ENCODE measurements at regions not wholly inside any gene's neighbourhood (a gene's known extent, or its start where the extent isn't known, plus 50 kb on each side); places are given as distances from the start of the nearest gene placed in this dataset.

- H3K4me1 ChIP-seq (replicated peaks in 1 of 4; ENCODE audit: control insufficient read depth in 3 of 4, insufficient read depth in 4 of 4, low read length in 3 of 4), result no peaks in the 10 kb centered on the region
- no peak overlapping the region for H4K91ac ChIP-seq (replicated peaks; ENCODE audit: insufficient read length, low read length)
- CTCF ChIA-PET (ENCODE audit: partially characterized antibody), result no interaction called here
- H3K18ac ChIP-seq (ENCODE audit: extremely low read depth, low read length), result no peak overlapping the region
- no peak overlapping the region for H2BK5ac ChIP-seq (ENCODE audit: low read depth, low read length)
- H3K9ac ChIP-seq (replicated peaks in 1 of 4; ENCODE audit: extremely low read depth in 1 of 4, low read depth in 3 of 4, low read length in 3 of 4), result no peak overlapping the region
- H3K4ac ChIP-seq (replicated peaks; ENCODE audit: insufficient read length, low read depth, low read length), result no peak overlapping the region
- H4K8ac ChIP-seq (ENCODE audit: extremely low read depth, insufficient read depth, low read length), result no peak overlapping the region
- 73% methylated on average over 2 of the region's 2 CpGs; no CpG with 5 or more reads in 1 of the 2 experiments for WGBS, 2 experiments (ENCODE audit: extremely low coverage in 1 of 2, insufficient coverage in 1 of 2, insufficient read length in 1 of 2, insufficient replicate concordance in 2 of 2, low coverage in 1 of 2, low lambda C conversion rate in 2 of 2, missing lambda C conversion rate in 1 of 2)
- H3K27ac ChIP-seq (ENCODE audit: low read depth, low read length), result no peak overlapping the region
- no peak overlapping the region for H4K5ac ChIP-seq (ENCODE audit: insufficient read length, low read depth, low read length)
- DNase-seq (ENCODE audit: low read depth in 1 of 2, low spot score in 2 of 2) (no peak), FAIRE-seq (no peak)
- H4K20me1 ChIP-seq (replicated peaks in 1 of 2; ENCODE audit: control insufficient read depth in 1 of 2, insufficient read depth in 2 of 2, low read length in 2 of 2), result no peaks in the 10 kb centered on the region
- H3K79me2 ChIP-seq (ENCODE audit: control insufficient read depth in 1 of 2, insufficient read depth in 2 of 2, low read length in 2 of 2), result no peaks in the 10 kb centered on the region
- H3K4me3 ChIP-seq (ENCODE audit: extremely low read depth in 1 of 4, insufficient read depth in 2 of 4, low read depth in 3 of 4, low read length in 4 of 4), result no peak overlapping the region
- H2AFZ ChIP-seq (ENCODE audit: low read length), result no peak overlapping the region
- H3K56ac ChIP-seq (replicated peaks; ENCODE audit: insufficient read length, low read depth, low read length), result no peak overlapping the region
- no peaks in the 10 kb centered on the region for H3K36me3 ChIP-seq (ENCODE audit: control insufficient read depth in 2 of 4, insufficient read depth in 4 of 4, low read length in 3 of 4)
- no peak overlapping the region for H2BK12ac ChIP-seq (ENCODE audit: low read depth, low read length)
- no peak overlapping the region for H3K23ac ChIP-seq (ENCODE audit: insufficient read length)
- H2AK5ac ChIP-seq (ENCODE audit: low read depth, low read length), result no peak overlapping the region
- H2BK120ac ChIP-seq (replicated peaks; ENCODE audit: low read depth, low read length), result no peak overlapping the region
- H2BK20ac ChIP-seq (ENCODE audit: low read length), result no peak overlapping the region
- POLR2A ChIA-PET (ENCODE audit: partially characterized antibody), result no interaction called here
- no peaks in the 10 kb centered on the region; the same call in 1 of the 2 replicates for H3K23me2 ChIP-seq (ENCODE audit: low read depth, low read length)
- H3K9me3 ChIP-seq (ENCODE audit: insufficient read depth in 2 of 2, low read depth in 1 of 2, low read length in 1 of 2), result no peaks in the 10 kb centered on the region
- no peaks in the 10 kb centered on the region for H3K27me3 ChIP-seq (replicated peaks in 1 of 4; ENCODE audit: control insufficient read depth in 3 of 4, extremely low read depth in 1 of 4, insufficient read depth in 3 of 4, low read length in 3 of 4)
- no peak overlapping the region for H2BK15ac ChIP-seq (ENCODE audit: low read length)
- H3K4me2 ChIP-seq (ENCODE audit: insufficient read depth in 1 of 2, low read depth in 2 of 2, low read length in 2 of 2), result no peak overlapping the region
- H3K79me1 ChIP-seq (ENCODE audit: low read depth, low read length), result no peaks in the 10 kb centered on the region
- H3K14ac ChIP-seq (ENCODE audit: insufficient read length), result no peak overlapping the region
- TF ChIP-seq POLR2AphosphoS5 (IDR thresholded peaks at IDR 0.05; ENCODE audit: low read depth, low read length) (no peak), TEAD4 (IDR thresholded peaks at IDR 0.05; ENCODE audit: low read depth, low read length) (no peak), FOSL1 (IDR thresholded peaks at IDR 0.05; ENCODE audit: insufficient read depth, low read depth, low read length) (no peak), HDAC2 (IDR thresholded peaks at IDR 0.05; ENCODE audit: borderline replicate concordance in 1 of 2, low read depth in 2 of 2, low read length in 2 of 2) (no peak), RBBP5 (IDR thresholded peaks at IDR 0.05; ENCODE audit: borderline replicate concordance, low read depth, low read length) (no peak), RFX5 (IDR thresholded peaks at IDR 0.05; ENCODE audit: borderline replicate concordance, low read depth, low read length) (no peak), RXRA (IDR thresholded peaks at IDR 0.05; ENCODE audit: insufficient read depth, low read depth, low read length) (no peak), TBP (IDR thresholded peaks at IDR 0.05; ENCODE audit: low read depth, low read length) (no peak), RAD21 (IDR thresholded peaks at IDR 0.05 in 1 of 2, conservative IDR thresholded peaks at IDR 0.05 in 1 of 2; ENCODE audit: low read depth in 2 of 2, low read length in 2 of 2) (no peak), JUND (IDR thresholded peaks at IDR 0.05; ENCODE audit: low read length) (no peak), ZNF274 (IDR thresholded peaks at IDR 0.05; ENCODE audit: borderline replicate concordance, extremely low read depth, low read length) (no peak), SP1 (IDR thresholded peaks at IDR 0.05; ENCODE audit: low read depth, low read length) (no peak), E2F6 (IDR thresholded peaks at IDR 0.05) (no peak), SIX5 (IDR thresholded peaks at IDR 0.05; ENCODE audit: low read depth, low read length) (no peak)
Observed at GRCh38 chr14:38409071-38409705, 153.3 kb upstream of the CLEC14A start.

Measured in H1 (cell line).